MM.1S (cell line): ENCODE measurements at regions not wholly inside any gene's neighbourhood (a gene's known extent, or its start where the extent isn't known, plus 50 kb on each side); places are given as distances from the start of the nearest gene placed in this dataset.

Source experiments
- CTCF ChIP-seq: fragments of 300-600 bp; sonication (generic); IDR thresholded peaks from 2 replicates; pipeline ENCODE4 v1.5.1; 2016; ENCODE audit warnings: antibody characterized with exemption, low read length, mixed read lengths
- EZH2phosphoT487 ChIP-seq: fragments of 300-600 bp; sonication (generic); IDR thresholded peaks from 2 replicates; pipeline ENCODE4 v1.6.1; 2018; ENCODE audit warnings: antibody characterized with exemption, low read length

DNA sequence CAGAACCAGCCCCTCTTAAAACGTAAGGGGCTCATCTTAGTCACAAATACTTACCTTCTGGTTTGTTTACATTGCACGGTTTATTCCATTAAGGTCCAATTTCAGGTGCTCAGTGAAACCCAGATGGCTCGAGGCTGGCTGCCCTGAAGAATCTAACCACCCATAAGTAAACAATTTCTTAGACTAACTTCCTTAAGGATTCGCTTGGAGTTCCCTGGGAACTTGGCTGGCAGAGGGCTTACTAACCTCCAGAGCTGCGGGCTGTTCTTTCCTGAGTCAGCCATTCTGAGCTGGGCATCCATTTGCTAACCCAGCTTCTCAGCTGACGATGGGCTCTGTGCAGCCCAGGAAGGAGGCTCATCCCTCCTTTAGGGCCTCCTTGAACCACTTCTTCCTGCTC lies 262.1 kb downstream of the FGF9 start:
- no peak for TF ChIP-seq CTCF
- TF ChIP-seq EZH2phosphoT487 = no peak
